COLO668 (cell line): ENCODE measurements at regions not wholly inside any gene's neighbourhood (a gene's known extent, or its start where the extent isn't known, plus 50 kb on each side); places are given as distances from the start of the nearest gene placed in this dataset.

Source experiments
- DNase-seq: peaks from one replicate; lab custom pipeline; 2025; ENCODE audit not compliant: unreplicated experiment; lab: John Stamatoyannopoulos, UW

DNA sequence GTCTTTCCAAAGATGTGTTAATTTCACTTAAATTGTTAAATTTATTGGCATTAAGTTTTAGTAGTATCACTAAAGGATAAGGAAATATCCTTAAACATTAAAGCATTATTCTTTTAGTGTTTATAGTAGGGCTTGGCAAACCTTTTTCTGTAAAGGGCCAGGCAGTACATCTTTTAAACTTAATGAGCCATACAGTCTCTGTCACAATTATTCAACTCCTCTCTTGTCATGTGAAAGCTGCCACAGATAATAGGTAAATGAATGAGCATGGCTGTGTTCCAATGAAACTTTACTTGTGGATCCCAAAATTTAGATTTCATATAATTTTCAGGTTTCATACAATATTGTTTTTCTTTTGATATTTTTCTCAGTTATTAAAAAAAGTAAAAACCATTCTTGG is 268.2 kb upstream of the C11orf87 start:
- DNase-seq = no peak

GRCh38 chr11:109155291-109155690 is 266.7 kb upstream of the C11orf87 start:
- no peak for DNase-seq

DNA sequence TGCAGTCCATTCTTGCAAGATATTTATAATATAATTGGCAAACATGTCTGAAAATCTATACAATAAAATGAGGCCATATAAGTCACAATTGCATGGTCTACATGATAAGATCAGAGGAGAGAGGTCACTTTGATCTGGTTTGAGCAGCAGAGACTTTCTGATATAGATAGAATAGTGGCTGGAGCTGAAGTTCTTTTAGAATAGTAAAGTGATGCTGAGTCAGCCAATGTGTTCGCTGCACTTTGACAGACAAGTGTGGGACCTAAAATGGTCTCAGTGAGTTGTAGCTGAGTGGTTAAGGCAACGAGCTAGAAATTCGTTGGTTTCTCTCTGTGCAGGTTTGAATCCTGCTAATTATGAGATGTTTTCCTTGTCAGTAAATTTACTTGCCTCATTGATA is 257.0 kb upstream of the C11orf87 start:
- no peak for DNase-seq

- no peak for DNase-seq
These were observed 255.5 kb upstream of the C11orf87 start for GRCh38 chr11:109166441-109166840.

GRCh38 chr11:109173504-109173903 is 248.5 kb upstream of the C11orf87 start:
- no peak for DNase-seq

DNA sequence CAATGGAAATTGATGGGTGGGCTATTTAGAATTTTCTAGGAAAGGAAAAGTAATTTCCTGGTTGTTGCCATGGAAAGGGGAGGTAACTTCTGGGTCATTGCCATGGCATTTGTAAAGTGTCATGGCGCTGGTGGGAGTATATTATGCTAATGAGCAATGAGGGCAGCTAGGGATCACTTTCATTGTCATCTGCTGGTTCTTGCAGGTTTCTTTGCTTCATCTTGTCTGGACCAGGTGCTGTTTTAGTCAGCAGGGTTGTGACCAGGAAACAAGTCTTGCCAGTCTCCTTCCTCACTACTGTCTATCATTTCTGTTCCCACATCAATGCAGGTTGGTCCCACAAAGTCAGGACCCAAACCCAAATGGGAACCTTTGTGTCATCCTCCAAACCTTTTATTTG is 237.6 kb upstream of the C11orf87 start:
- DNase-seq = no peak

DNA sequence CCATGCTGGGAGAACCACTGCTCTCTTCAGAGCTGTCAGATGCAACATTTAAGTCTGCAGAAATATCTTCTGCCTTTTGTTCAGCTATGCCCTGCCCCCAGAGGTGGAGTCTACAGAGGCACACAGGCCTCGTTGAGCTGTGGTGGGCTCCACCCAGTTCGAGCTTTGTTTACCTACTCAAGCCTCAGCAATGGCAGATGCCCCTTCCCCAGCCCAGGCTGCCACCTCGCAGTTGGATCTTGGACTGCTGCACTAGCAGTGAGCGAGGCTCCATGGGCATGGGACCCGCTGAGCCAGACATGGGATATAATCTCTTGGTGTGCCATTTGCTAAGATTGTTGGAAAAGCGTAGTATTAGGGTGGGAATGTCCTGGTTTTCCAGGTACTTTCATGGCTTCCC is 229.1 kb upstream of the C11orf87 start:
- DNase-seq = no peak

GRCh38 chr11:109193880-109194279 is 228.1 kb upstream of the C11orf87 start:
- no peak for DNase-seq

DNA sequence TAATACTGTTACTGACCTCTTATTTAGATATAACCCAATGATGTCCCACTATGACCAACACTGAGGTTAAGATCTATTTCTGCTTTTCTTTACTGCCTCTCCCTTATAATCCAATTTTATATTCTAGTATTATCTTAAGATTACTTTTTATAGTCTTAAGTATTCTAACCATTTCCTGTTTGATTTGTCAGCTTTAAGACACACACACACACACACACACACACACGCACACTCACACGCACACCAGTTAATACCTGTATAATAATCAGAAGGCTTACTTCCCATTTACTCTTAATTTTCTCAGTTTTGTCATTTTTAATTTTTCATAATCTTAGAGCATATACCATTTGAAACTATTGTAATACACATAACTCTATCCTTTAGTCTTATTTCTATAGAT is 226.0 kb upstream of the C11orf87 start:
- DNase-seq = no peak

DNA sequence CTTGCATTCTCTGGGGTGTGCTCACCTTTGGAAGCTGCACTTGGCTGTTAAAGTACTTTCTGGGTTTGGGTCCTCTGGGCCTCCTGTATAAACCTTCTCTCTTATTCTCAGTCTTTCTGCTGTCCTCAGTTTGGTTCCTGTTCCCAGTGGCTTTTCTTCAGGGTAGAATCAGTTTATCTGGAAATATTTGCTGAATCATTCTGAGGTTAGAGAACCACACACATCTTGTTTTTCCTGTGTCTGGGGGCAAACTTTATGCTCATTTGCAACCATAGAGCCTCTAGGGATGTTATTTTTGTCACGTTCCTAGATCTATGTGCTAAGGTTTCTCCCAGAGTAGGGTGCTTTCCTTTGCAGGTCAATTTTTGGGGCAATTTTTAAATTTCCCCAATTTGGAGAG is 224.3 kb upstream of the C11orf87 start:
- no peak for DNase-seq

GRCh38 chr11:109203176-109203575 is 218.8 kb upstream of the C11orf87 start:
- no peak for DNase-seq

GRCh38 chr11:109205312-109205711 is 216.7 kb upstream of the C11orf87 start:
- DNase-seq = no peak

DNA sequence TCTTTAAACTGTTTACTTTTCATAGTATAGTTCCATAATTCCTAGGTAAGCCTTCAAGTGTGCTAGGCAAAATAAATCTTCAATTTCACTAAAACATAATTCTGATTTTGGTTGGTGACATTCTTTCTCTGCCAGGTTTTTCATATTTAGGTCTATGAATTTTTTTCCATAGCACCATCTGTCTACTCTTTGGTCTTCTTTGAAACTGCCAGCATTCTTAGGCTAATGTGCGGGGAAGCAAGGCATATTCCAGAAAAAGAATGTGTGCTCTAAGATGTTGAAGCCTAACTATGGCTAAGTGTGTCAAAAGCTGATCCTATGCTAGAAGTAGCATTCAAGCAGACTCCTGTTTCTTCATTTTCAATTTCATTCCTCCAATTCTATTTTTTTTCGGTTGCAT is 213.9 kb upstream of the C11orf87 start:
- DNase-seq = no peak

GRCh38 chr11:109209572-109209971 is 212.4 kb upstream of the C11orf87 start:
- DNase-seq = no peak

DNA sequence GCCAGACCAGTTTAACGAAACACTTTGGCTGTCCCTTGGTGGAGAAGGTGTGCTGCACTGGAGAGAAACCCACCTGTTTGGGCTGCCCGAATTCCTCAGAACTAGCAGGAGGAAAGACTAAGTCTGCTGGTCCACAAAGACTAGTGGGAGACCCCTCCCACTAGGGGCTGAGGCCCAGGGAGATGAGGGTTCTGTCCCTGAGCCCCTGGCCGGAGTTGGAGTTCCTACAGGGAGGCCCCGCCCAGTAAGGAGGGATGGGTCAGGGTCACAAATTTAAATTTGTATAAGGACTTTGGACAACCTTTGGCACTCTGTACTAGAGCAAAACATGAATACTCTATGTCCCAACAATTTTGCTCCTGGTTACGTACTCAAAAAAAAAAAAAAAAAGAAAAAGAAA is 200.8 kb upstream of the C11orf87 start:
- no peak for DNase-seq

- no peak for DNase-seq
These were observed 199.2 kb upstream of the C11orf87 start for GRCh38 chr11:109222761-109223160.

DNA sequence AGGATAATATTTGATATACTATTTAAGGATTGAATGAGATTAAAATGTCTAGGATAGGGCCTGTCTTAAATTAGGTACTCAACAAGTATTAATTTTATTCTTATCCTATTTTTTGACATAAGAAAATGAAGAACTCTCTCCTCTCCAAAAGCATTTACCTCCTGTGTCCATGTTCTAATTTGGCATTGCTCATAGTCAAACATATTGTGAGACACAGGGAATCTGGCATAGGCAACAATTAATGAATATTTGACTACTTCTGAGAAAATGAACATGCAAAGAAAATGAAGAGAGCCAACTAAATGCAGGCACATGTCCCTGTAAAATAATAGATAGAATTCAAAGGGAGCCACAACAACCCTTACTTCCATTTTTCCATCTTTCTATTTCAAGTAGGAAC is 198.5 kb upstream of the C11orf87 start:
- no peak for DNase-seq

DNA sequence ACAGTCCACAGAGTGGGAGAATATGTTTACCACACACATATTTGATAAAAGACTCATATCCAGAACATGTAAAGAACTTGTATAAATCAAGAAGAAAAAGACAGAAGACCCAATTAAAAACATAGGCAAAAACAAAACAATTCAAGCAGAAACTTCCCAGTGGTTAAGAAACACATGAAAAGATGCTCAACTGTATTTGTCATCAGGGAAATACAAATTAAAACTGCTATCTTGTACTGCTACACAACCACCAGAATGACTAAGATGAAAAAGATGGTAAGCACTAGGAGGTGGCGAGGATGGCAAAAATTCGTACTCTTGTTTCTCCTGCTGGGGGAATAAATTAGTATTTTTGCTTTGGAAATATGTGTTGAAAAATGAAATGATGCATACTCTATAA is 192.3 kb upstream of the C11orf87 start:
- DNase-seq = no peak

DNA sequence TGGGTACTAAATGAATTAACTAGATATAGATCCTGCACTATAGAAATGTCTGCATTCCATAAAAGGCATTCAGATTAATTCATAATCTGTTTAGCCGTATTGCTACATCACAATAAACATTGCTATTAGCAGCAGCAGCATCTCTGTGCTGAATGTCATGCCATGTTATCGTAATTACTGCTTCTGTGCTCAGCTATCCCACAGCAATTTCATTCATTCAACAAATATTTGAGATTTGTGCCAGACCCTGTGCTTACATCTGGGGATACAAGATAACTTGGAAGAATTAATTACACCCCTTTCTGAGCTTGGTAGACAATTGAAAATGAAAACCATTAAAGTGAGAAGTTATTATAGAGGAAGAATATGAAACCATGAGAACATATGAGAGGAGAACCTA is 185.8 kb upstream of the C11orf87 start:
- DNase-seq = no peak

GRCh38 chr11:109236696-109237095 is 185.3 kb upstream of the C11orf87 start:
- no peak for DNase-seq

- no peak for DNase-seq
These were observed 184.4 kb upstream of the C11orf87 start for GRCh38 chr11:109237636-109238035.

GRCh38 chr11:109241988-109242536 is 179.9 kb upstream of the C11orf87 start:
- DNase-seq = no peak

GRCh38 chr11:109247071-109247470 is 174.9 kb upstream of the C11orf87 start:
- DNase-seq = no peak

- no peak for DNase-seq
These were observed 172.4 kb upstream of the C11orf87 start for GRCh38 chr11:109249597-109249996.
